Esophagus muscularis mucosa (tissue), 3 donors: ENCODE measurements at regions not wholly inside any gene's neighbourhood (a gene's known extent, or its start where the extent isn't known, plus 50 kb on each side); places are given as distances from the start of the nearest gene placed in this dataset.

Experiments used
- POLR2A ChIP-seq: fragments of 450-650 bp; IDR thresholded peaks from one replicate; pipeline ENCODE4 v1.6.1; 2017; ENCODE audit warnings: antibody characterized with exemption, moderate library complexity, mild to moderate bottlenecking, low read depth
- TF ChIP-seq, protein P1 (sequence below), 3 experiments: fragments of 200-600 bp in 2 of 3; fragments of 450-650 bp in 1 of 3; sonication (generic) in 2 of 3; IDR thresholded peaks; one replicate each; pipeline ENCODE4 v1.5.1; 2017 to 2019; ENCODE audit warnings: antibody characterized with exemption in 3 of 3, mild to moderate bottlenecking in 2 of 3, moderate library complexity in 1 of 3

- TF ChIP-seq POLR2A: no peak
- TF ChIP-seq, protein P1, sequence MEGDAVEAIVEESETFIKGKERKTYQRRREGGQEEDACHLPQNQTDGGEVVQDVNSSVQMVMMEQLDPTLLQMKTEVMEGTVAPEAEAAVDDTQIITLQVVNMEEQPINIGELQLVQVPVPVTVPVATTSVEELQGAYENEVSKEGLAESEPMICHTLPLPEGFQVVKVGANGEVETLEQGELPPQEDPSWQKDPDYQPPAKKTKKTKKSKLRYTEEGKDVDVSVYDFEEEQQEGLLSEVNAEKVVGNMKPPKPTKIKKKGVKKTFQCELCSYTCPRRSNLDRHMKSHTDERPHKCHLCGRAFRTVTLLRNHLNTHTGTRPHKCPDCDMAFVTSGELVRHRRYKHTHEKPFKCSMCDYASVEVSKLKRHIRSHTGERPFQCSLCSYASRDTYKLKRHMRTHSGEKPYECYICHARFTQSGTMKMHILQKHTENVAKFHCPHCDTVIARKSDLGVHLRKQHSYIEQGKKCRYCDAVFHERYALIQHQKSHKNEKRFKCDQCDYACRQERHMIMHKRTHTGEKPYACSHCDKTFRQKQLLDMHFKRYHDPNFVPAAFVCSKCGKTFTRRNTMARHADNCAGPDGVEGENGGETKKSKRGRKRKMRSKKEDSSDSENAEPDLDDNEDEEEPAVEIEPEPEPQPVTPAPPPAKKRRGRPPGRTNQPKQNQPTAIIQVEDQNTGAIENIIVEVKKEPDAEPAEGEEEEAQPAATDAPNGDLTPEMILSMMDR (IDR thresholded peaks at IDR 0.05): no peak
Observed at GRCh38 chr2:22449696-22450095, 935.3 kb upstream of the KLHL29 start.
